ENCODE measurements at regions not wholly inside any gene's neighbourhood (a gene's known extent, or its start where the extent isn't known, plus 50 kb on each side); places are given as distances from the start of the nearest gene placed in this dataset.

GRCh38 chr11:113533425-113533698 is 58.2 kb upstream of the DRD2 start:
- TF ChIP-seq CTCF (IDR thresholded peaks at IDR 0.05) (no peak), GABPB1 (CRISPR knock-in tag; IDR thresholded peaks at IDR 0.05) (no peak), SP1 (CRISPR knock-in tag; conservative IDR thresholded peaks at IDR 0.05) (no peak), ZNF416 (CRISPR knock-in tag; IDR thresholded peaks at IDR 0.05) (no peak), MXD4 (CRISPR knock-in tag; IDR thresholded peaks at IDR 0.05; ENCODE audit: borderline replicate concordance) (no peak), USF2 (CRISPR knock-in tag; IDR thresholded peaks at IDR 0.05) (no peak), SMAD3 (CRISPR knock-in tag; IDR thresholded peaks at IDR 0.05; ENCODE audit: borderline replicate concordance) (no peak), E2F1 (CRISPR knock-in tag; IDR thresholded peaks at IDR 0.05) (no peak), AFF4 (CRISPR knock-in tag; IDR thresholded peaks at IDR 0.05; ENCODE audit: borderline replicate concordance) (no peak)
- TF ChIP-seq, protein P1, sequence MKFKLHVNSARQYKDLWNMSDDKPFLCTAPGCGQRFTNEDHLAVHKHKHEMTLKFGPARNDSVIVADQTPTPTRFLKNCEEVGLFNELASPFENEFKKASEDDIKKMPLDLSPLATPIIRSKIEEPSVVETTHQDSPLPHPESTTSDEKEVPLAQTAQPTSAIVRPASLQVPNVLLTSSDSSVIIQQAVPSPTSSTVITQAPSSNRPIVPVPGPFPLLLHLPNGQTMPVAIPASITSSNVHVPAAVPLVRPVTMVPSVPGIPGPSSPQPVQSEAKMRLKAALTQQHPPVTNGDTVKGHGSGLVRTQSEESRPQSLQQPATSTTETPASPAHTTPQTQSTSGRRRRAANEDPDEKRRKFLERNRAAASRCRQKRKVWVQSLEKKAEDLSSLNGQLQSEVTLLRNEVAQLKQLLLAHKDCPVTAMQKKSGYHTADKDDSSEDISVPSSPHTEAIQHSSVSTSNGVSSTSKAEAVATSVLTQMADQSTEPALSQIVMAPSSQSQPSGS (CRISPR knock-in tag; IDR thresholded peaks at IDR 0.05; ENCODE audit: borderline replicate concordance, low read depth): no peak
- TF ChIP-seq, protein P2, sequence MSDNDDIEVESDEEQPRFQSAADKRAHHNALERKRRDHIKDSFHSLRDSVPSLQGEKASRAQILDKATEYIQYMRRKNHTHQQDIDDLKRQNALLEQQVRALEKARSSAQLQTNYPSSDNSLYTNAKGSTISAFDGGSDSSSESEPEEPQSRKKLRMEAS (CRISPR knock-in tag; IDR thresholded peaks at IDR 0.05): no peak
